ENCODE measurements at regions not wholly inside any gene's neighbourhood (a gene's known extent, or its start where the extent isn't known, plus 50 kb on each side); places are given as distances from the start of the nearest gene placed in this dataset.
"Not testable (repeated sequence)": the region's sequence is repeated elsewhere in the genome, so short reads cannot be mapped to it uniquely, and the experiment has no call there.

- Histone ChIP-seq H3K4me1 (ENCODE audit: control insufficient read depth, insufficient read depth, low read length) (peaks cover 2% of the 10 kb centered on the region), H3K9me3 (ENCODE audit: control insufficient read depth, low read length) (no peaks in the 10 kb centered on the region), H3K4me3 (ENCODE audit: low read length) (no peak overlapping the region), H3K27me3 (ENCODE audit: control insufficient read depth, insufficient read depth) (no peaks in the 10 kb centered on the region), H3K27ac (ENCODE audit: low read length) (no peak overlapping the region)
- WGBS, result 73% methylated on average over 2 of the region's 2 CpGs
- intact Hi-C loops (cut with DNase I), result no loop called here
- DNase-seq (no peak), ATAC-seq (no peak)
These were observed 72.5 kb upstream of the KIAA0040 start for GRCh38 chr1:175265091-175265490.

- intact Hi-C loops (cut with DNase I), result no loop called here
- Histone ChIP-seq H3K27me3 (ENCODE audit: control insufficient read depth, insufficient read depth) (no peaks in the 10 kb centered on the region), H3K9me3 (ENCODE audit: control insufficient read depth, low read length) (no peaks in the 10 kb centered on the region), H3K4me3 (ENCODE audit: low read length) (no peak overlapping the region), H3K4me1 (ENCODE audit: control insufficient read depth, insufficient read depth, low read length) (no peaks in the 10 kb centered on the region), H3K27ac (ENCODE audit: low read length) (no peak overlapping the region)
- DNase-seq (no peak), ATAC-seq (no peak)
- WGBS, result 72% methylated on average over 1 of the region's 1 CpG
These were observed 70.0 kb upstream of the KIAA0040 start for GRCh38 chr1:175262621-175263020.

- DNase-seq; ATAC-seq; intact Hi-C loops (cut with DNase I); H3K4me1 ChIP-seq (ENCODE audit: control insufficient read depth, insufficient read depth, low read length); H3K9me3 ChIP-seq (ENCODE audit: control insufficient read depth, low read length); H3K4me3 ChIP-seq (ENCODE audit: low read length); H3K27ac ChIP-seq (ENCODE audit: low read length); H3K27me3 ChIP-seq (ENCODE audit: control insufficient read depth, insufficient read depth): not testable (repeated sequence)
- WGBS, result 98% methylated on average over 3 of the region's 3 CpGs
These were observed 63.7 kb upstream of the KIAA0040 start for GRCh38 chr1:175256246-175256645.

- Histone ChIP-seq H3K4me1 (ENCODE audit: control insufficient read depth, insufficient read depth, low read length) (no peaks in the 10 kb centered on the region), H3K27me3 (ENCODE audit: control insufficient read depth, insufficient read depth) (no peaks in the 10 kb centered on the region), H3K27ac (ENCODE audit: low read length) (no peak overlapping the region), H3K9me3 (ENCODE audit: control insufficient read depth, low read length) (no peaks in the 10 kb centered on the region), H3K4me3 (ENCODE audit: low read length) (no peak overlapping the region)
- ATAC-seq (no peak), DNase-seq (no peak)
- intact Hi-C loops (cut with DNase I), result no loop called here
- WGBS, result 97% methylated on average over 1 of the region's 1 CpG
These were observed 61.6 kb upstream of the KIAA0040 start for GRCh38 chr1:175254190-175254589.

- intact Hi-C loops (cut with DNase I), result no loop called here
These were observed 60.0 kb upstream of the KIAA0040 start for GRCh38 chr1:175252561-175252960.

GRCh38 chr1:175250027-175250426, 57.5 kb upstream of the KIAA0040 start:
- Histone ChIP-seq H3K4me3 (ENCODE audit: low read length) (no peak overlapping the region), H3K27me3 (ENCODE audit: control insufficient read depth, insufficient read depth) (no peaks in the 10 kb centered on the region), H3K27ac (ENCODE audit: low read length) (no peak overlapping the region), H3K4me1 (ENCODE audit: control insufficient read depth, insufficient read depth, low read length) (no peaks in the 10 kb centered on the region), H3K9me3 (ENCODE audit: control insufficient read depth, low read length) (no peaks in the 10 kb centered on the region)
- intact Hi-C loops (cut with DNase I), result no loop called here
- no peak for DNase-seq
- ATAC-seq, result peak in 1 of 2 donors; percentile 51

More at GRCh38 chr1:175252561-175252960, 60.0 kb upstream of the KIAA0040 start:
- no peaks in the 10 kb centered on the region for H3K4me1 ChIP-seq (ENCODE audit: control insufficient read depth, insufficient read depth, low read length)
- no peaks in the 10 kb centered on the region for H3K27me3 ChIP-seq (ENCODE audit: control insufficient read depth, insufficient read depth)
- no peaks in the 10 kb centered on the region for H3K9me3 ChIP-seq (ENCODE audit: control insufficient read depth, low read length)
- WGBS, result 90% methylated on average over 2 of the region's 2 CpGs
- H3K4me3 ChIP-seq (ENCODE audit: low read length), result no peak overlapping the region
- no peak overlapping the region for H3K27ac ChIP-seq (ENCODE audit: low read length)
- ATAC-seq, result no peak
- no peak for DNase-seq

GRCh38 chr1:175248036-175248435, 55.5 kb upstream of the KIAA0040 start:
- intact Hi-C loops (cut with DNase I); H3K27ac ChIP-seq (ENCODE audit: low read length); H3K9me3 ChIP-seq (ENCODE audit: control insufficient read depth, low read length); H3K27me3 ChIP-seq (ENCODE audit: control insufficient read depth, insufficient read depth); H3K4me3 ChIP-seq (ENCODE audit: low read length); DNase-seq; ATAC-seq; H3K4me1 ChIP-seq (ENCODE audit: control insufficient read depth, insufficient read depth, low read length): not testable (repeated sequence)
- WGBS, result 68% methylated on average over 3 of the region's 3 CpGs

- DNase-seq; ATAC-seq; H3K9me3 ChIP-seq (ENCODE audit: control insufficient read depth, low read length); intact Hi-C loops (cut with DNase I); H3K4me3 ChIP-seq (ENCODE audit: low read length); H3K4me1 ChIP-seq (ENCODE audit: control insufficient read depth, insufficient read depth, low read length); H3K27me3 ChIP-seq (ENCODE audit: control insufficient read depth, insufficient read depth); H3K27ac ChIP-seq (ENCODE audit: low read length): not testable (repeated sequence)
- WGBS, result 95% methylated on average over 5 of the region's 5 CpGs
These were observed 54.5 kb upstream of the KIAA0040 start for GRCh38 chr1:175247056-175247455.

- no peak for ATAC-seq
- DNase-seq, result no peak
- Histone ChIP-seq H3K27ac (ENCODE audit: low read length) (no peak overlapping the region), H3K4me1 (ENCODE audit: control insufficient read depth, insufficient read depth, low read length) (no peaks in the 10 kb centered on the region), H3K4me3 (ENCODE audit: low read length) (no peak overlapping the region), H3K27me3 (ENCODE audit: control insufficient read depth, insufficient read depth) (no peaks in the 10 kb centered on the region), H3K9me3 (ENCODE audit: control insufficient read depth, low read length) (no peaks in the 10 kb centered on the region)
- 94% methylated on average over 1 of the region's 1 CpG for WGBS
- intact Hi-C loops (cut with DNase I), result no loop called here
These were observed 52.7 kb upstream of the KIAA0040 start for GRCh38 chr1:175245324-175245723.

- WGBS, result 89% methylated on average over 1 of the region's 1 CpG
- DNase-seq (no peak), ATAC-seq (no peak)
- no peaks in the 10 kb centered on the region for H3K4me1 ChIP-seq (ENCODE audit: control insufficient read depth, insufficient read depth, low read length)
- H3K4me3 ChIP-seq (ENCODE audit: low read length), result no peak overlapping the region
- H3K9me3 ChIP-seq (ENCODE audit: control insufficient read depth, low read length), result no peaks in the 10 kb centered on the region
- no peaks in the 10 kb centered on the region for H3K27me3 ChIP-seq (ENCODE audit: control insufficient read depth, insufficient read depth)
- H3K27ac ChIP-seq (ENCODE audit: low read length), result no peak overlapping the region
- intact Hi-C loops (cut with DNase I), result no loop called here
These were observed 51.6 kb upstream of the KIAA0040 start for GRCh38 chr1:175244206-175244605.
